IMR-90 (cell line): ENCODE measurements at regions not wholly inside any gene's neighbourhood (a gene's known extent, or its start where the extent isn't known, plus 50 kb on each side); places are given as distances from the start of the nearest gene placed in this dataset.

ENCODE experiments used
- ATAC-seq: fragments of 200-7000 bp; cut with Tn5 transposase; 2 replicates; pipeline ENCODE4 v1.9.1; 2020; ENCODE audit warnings: low read depth, mild to moderate bottlenecking, moderate library complexity
- BruUV-seq: library from RNA; stranded (reverse); fragments of 400-500 nt; replicated peaks from 2 replicates; lab custom pipeline; 2021; lab: Mats Ljungman, UMichigan
- CTCF ChIA-PET: fragments of 300-600 bp; formaldehyde crosslinking; extraction: SDS; loops from one replicate; lab custom pipeline; 2021; ENCODE audit warnings: antibody characterized with exemption; lab: Yijun Ruan, JAX
- POLR2A ChIA-PET: fragments of 300-600 bp; sonication (Branson Sonifier 250); formaldehyde crosslinking; loops from one replicate; lab custom pipeline; 2022; ENCODE audit warnings: antibody characterized with exemption; ENCODE audit not compliant: unreplicated experiment; lab: Charles Lee
- DNase-seq: peaks from one replicate; pipeline ENCODE4 v3.0.0; 2013
- H2AFZ ChIP-seq: replicated peaks from 2 replicates; pipeline ENCODE3; 2013; ENCODE audit warnings: low read length, mild to moderate bottlenecking; ENCODE audit not compliant: poor library complexity
- H2AK5ac ChIP-seq: 2 replicates; pipeline ENCODE4 v1.6.1; 2013; ENCODE audit warnings: low read depth, low read length, inconsistent platforms
- H2AK9ac ChIP-seq: replicated peaks from 2 replicates; pipeline ENCODE3; 2013; ENCODE audit warnings: mild to moderate bottlenecking, low read depth, low read length, moderate library complexity; ENCODE audit not compliant: poor library complexity
- H2BK120ac ChIP-seq: 2 replicates; pipeline ENCODE4 v1.6.1; 2013; ENCODE audit warnings: low read depth, low read length, inconsistent platforms
- H2BK15ac ChIP-seq: 3 replicates; pipeline ENCODE4 v1.6.1; 2013; ENCODE audit warnings: low read depth, low read length, inconsistent platforms
- H2BK20ac ChIP-seq: 2 replicates; pipeline ENCODE4 v1.6.1; 2013; ENCODE audit warnings: low read depth, mild to moderate bottlenecking, inconsistent platforms, low read length, moderate library complexity
- H2BK5ac ChIP-seq: 2 replicates; pipeline ENCODE4 v1.6.1; 2013; ENCODE audit warnings: mild to moderate bottlenecking, low read depth, low read length, inconsistent platforms; ENCODE audit not compliant: poor library complexity, severe bottlenecking
- H3K14ac ChIP-seq: replicated peaks from 2 replicates; pipeline ENCODE4 v1.6.1; 2013; ENCODE audit warnings: low read depth, low read length, inconsistent platforms
- H3K18ac ChIP-seq: 2 replicates; pipeline ENCODE4 v1.6.1; 2013; ENCODE audit warnings: low read depth, low read length, control low read depth
- H3K23ac ChIP-seq: 2 replicates; pipeline ENCODE4 v1.6.1; 2013; ENCODE audit warnings: low read depth, low read length, inconsistent platforms
- H3K27ac ChIP-seq: 2 replicates; pipeline ENCODE4 v1.5.1; 2013; ENCODE audit warnings: mild to moderate bottlenecking, control low read depth, low read length; ENCODE audit not compliant: insufficient read depth
- H3K27me3 ChIP-seq: 2 replicates; pipeline ENCODE4 v1.6.1; 2013; ENCODE audit warnings: low read length; ENCODE audit not compliant: control insufficient read depth, insufficient read depth
- H3K36me3 ChIP-seq: 2 replicates; pipeline ENCODE4 v1.6.1; 2013; ENCODE audit warnings: low read length, mixed read lengths; ENCODE audit not compliant: control insufficient read depth, insufficient read depth
- H3K4ac ChIP-seq: 2 replicates; pipeline ENCODE4 v1.6.1; 2013; ENCODE audit warnings: low read depth, low read length, inconsistent platforms
- H3K4me1 ChIP-seq: 2 replicates; pipeline ENCODE4 v1.6.1; 2013; ENCODE audit warnings: low read length, mixed read lengths; ENCODE audit not compliant: control insufficient read depth, insufficient read depth
- H3K4me2 ChIP-seq: 2 replicates; pipeline ENCODE4 v1.6.1; 2013; ENCODE audit warnings: low read depth, mild to moderate bottlenecking, control low read depth, low read length, moderate library complexity
- H3K4me3 ChIP-seq: 2 replicates; pipeline ENCODE4 v1.5.1; 2013; ENCODE audit warnings: low read depth, mild to moderate bottlenecking, control low read depth, low read length, moderate library complexity; ENCODE audit not compliant: insufficient read depth
- H3K56ac ChIP-seq: 2 replicates; pipeline ENCODE4 v1.6.1; 2013; ENCODE audit warnings: low read length, inconsistent platforms; ENCODE audit not compliant: insufficient read depth; ENCODE audit errors: extremely low read depth
- H3K79me1 ChIP-seq, 2 experiments: 2 replicates each; pipeline ENCODE4 v1.6.1; 2013; ENCODE audit warnings: low read length in 2 of 2, inconsistent platforms in 1 of 2, low read depth in 1 of 2
- H3K9ac ChIP-seq: 2 replicates; pipeline ENCODE4 v1.6.1; 2013; ENCODE audit warnings: low read depth, low read length, control low read depth
- H3K9me1 ChIP-seq: 2 replicates; pipeline ENCODE4 v1.6.1; 2013; ENCODE audit warnings: low read length, inconsistent platforms; ENCODE audit not compliant: insufficient read depth
- H3K9me3 ChIP-seq: 2 replicates; pipeline ENCODE4 v1.6.1; 2013; ENCODE audit warnings: low read length; ENCODE audit not compliant: control insufficient read depth, insufficient read depth
- H4K20me1 ChIP-seq: 2 replicates; pipeline ENCODE4 v1.6.1; 2013; ENCODE audit warnings: low read length, inconsistent platforms; ENCODE audit not compliant: insufficient read depth
- H4K5ac ChIP-seq: 2 replicates; pipeline ENCODE4 v1.6.1; 2013; ENCODE audit warnings: mild to moderate bottlenecking, low read depth, low read length, control low read depth
- H4K8ac ChIP-seq, 2 experiments: 2 replicates each; pipeline ENCODE4 v1.6.1; 2013; ENCODE audit warnings: low read depth in 2 of 2, low read length in 2 of 2, control low read depth in 1 of 2, inconsistent platforms in 1 of 2
- H4K91ac ChIP-seq: 2 replicates; pipeline ENCODE4 v1.6.1; 2013; ENCODE audit warnings: low read depth, low read length, inconsistent platforms; ENCODE audit not compliant: insufficient read depth
- CEBPB ChIP-seq: IDR thresholded peaks from 2 replicates; pipeline ENCODE4 v1.6.1; 2012; ENCODE audit warnings: low read depth, low read length, improper control_type of control experiment
- FOS ChIP-seq: fragments of 150-350 bp; IDR thresholded peaks from 2 replicates; pipeline ENCODE4 v1.6.1; 2016; ENCODE audit warnings: low read depth, low read length
- WGBS, 2 experiments: methylation state at CpG; one replicate each; pipeline versions ENCODE4 v1.1.5 to v1.1.7; 2013; ENCODE audit warnings: missing lambda C conversion rate in 2 of 2; ENCODE audit not compliant: insufficient read length in 1 of 2; ENCODE audit errors: extremely low coverage in 2 of 2; 5-methylcytosine and 5-hydroxymethylcytosine counted together
- dilution Hi-C: fragments of 300-500 bp; cut with HindIII; formaldehyde crosslinking; loops from one replicate; pipeline ENCODE4 v1.14.3; 2018; ENCODE audit warnings: low sequenced_read_pairs; ENCODE audit not compliant: unreplicated experiment
- in situ Hi-C: fragments of 300-500 bp; cut with MboI; formaldehyde crosslinking; loops from 3 replicates; pipeline ENCODE4 v1.14.3; 2019; ENCODE audit warnings: low sequenced_read_pairs, inconsistent platforms, mixed read lengths
- intact Hi-C: fragments of 100-400 bp; cut with micrococcal nuclease; formaldehyde crosslinking; loops from 2 replicates; pipeline ENCODE4 v1.10.0; 2022

GRCh38 chr18:67432806-67433205 lies 83.7 kb downstream of the DSEL start:
- Histone ChIP-seq H4K91ac (no peak overlapping the region), H3K9me1 (no peaks in the 10 kb centered on the region), H3K14ac (peak overlapping the region; percentile 12; the same call in 1 of the 2 replicates), H3K9ac (no peak overlapping the region), H2BK20ac (peak overlapping the region; percentile 18), H3K4me1 (no peaks in the 10 kb centered on the region), H3K36me3 (no peaks in the 10 kb centered on the region), H4K20me1 (no peaks in the 10 kb centered on the region), H2BK15ac (peak overlapping the region; percentile 51; the same call in 1 of the 3 replicates), H2AK5ac (0 out of 2 replicates have a peak overlapping the region, but pooled peaks have one; percentile 13), H4K8ac (peak overlapping the region in 1 of 2 experiments; percentile 16; a peak in 1 of 4 replicates), H3K4ac (peak overlapping the region; percentile 14), H3K56ac (no peak overlapping the region), H2BK120ac (peak overlapping the region; percentile 74), H3K23ac (peak overlapping the region; percentile 71; the same call in 1 of the 2 replicates), H3K27ac (no peak overlapping the region), H3K4me2 (no peak overlapping the region), H3K79me1 (no peaks in the 10 kb centered on the region), H2AK9ac (no peak overlapping the region), H2AFZ (no peak overlapping the region), H3K18ac (no peak overlapping the region), H3K9me3 (peaks cover 4% of the 10 kb centered on the region; the same call in 1 of the 2 replicates), H2BK5ac (peak overlapping the region; percentile 9), H3K4me3 (no peak overlapping the region), H3K27me3 (no peaks in the 10 kb centered on the region), H4K5ac (no peak overlapping the region)
- in situ Hi-C loops: no loop called here
- POLR2A ChIA-PET: no interaction called here
- whole genome bisulfite sequencing, 2 experiments: 25% methylated on average over 4 of the region's 4 CpGs; no CpG with 5 or more reads in 1 of the 2 experiments
- no TSS peak for BruUV-seq
- CTCF ChIA-PET: no interaction called here
- dilution Hi-C loops: no loop called here
- TF ChIP-seq FOS (no peak), CEBPB (0 out of 2 replicates have a peak, but pooled peaks have one; percentile 10)
- ATAC-seq (no peak), DNase-seq (peak; percentile 63)
- intact Hi-C loops: no loop called here
